GM12864 (cell line): ENCODE measurements at regions not wholly inside any gene's neighbourhood (a gene's known extent, or its start where the extent isn't known, plus 50 kb on each side); places are given as distances from the start of the nearest gene placed in this dataset.

Experiments used
- DNase-seq: peaks from one replicate; pipeline ENCODE4 v3.0.0-alpha.2; 2011; ENCODE audit warnings: low read depth
- H3K4me3 ChIP-seq: 2 replicates; pipeline ENCODE4 v1.5.1; 2011; ENCODE audit warnings: mild to moderate bottlenecking, low read depth, low read length, control low read depth
- TF ChIP-seq, protein P1 (sequence below): IDR thresholded peaks from 2 replicates; pipeline ENCODE4 v1.5.1; 2011; ENCODE audit warnings: low read depth, mild to moderate bottlenecking, moderate library complexity, low read length, control low read depth, inconsistent platforms; ENCODE audit errors: missing control alignments

DNA sequence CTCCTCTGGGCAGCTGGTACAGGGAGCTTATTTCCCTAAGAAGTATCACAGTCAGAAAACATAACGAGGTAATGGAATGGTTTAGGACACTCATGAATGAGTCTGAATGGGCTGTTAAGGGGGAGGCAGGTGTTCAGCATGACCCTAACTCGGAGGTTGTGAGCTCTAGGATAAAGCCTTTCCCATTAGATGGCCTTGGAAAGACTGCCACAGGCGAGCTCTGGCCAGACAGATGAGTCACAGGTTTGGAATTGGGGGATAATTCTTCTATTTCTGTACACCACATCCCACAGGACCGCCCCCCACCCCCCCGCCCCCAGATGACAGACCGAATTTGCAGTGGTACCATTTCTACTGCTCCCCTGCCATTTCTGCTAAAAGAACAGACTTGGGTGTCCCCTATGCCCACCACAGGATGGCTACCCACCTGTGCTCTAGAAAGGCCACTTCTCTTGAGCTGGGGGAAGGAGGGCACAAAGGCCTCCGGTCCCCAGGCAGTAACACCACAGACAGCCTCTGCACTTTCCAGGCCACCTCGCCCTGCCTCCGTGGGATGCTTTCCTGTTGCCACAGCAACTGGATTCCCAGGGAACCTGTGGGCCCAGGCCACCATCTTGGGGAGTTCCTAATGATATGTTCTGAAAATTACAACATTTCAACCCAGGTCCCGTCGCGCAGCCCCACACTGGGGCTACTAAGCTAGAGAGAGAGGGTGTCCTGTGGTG, 76.7 kb downstream of the TRIM29 start:
- TF ChIP-seq, protein P1, sequence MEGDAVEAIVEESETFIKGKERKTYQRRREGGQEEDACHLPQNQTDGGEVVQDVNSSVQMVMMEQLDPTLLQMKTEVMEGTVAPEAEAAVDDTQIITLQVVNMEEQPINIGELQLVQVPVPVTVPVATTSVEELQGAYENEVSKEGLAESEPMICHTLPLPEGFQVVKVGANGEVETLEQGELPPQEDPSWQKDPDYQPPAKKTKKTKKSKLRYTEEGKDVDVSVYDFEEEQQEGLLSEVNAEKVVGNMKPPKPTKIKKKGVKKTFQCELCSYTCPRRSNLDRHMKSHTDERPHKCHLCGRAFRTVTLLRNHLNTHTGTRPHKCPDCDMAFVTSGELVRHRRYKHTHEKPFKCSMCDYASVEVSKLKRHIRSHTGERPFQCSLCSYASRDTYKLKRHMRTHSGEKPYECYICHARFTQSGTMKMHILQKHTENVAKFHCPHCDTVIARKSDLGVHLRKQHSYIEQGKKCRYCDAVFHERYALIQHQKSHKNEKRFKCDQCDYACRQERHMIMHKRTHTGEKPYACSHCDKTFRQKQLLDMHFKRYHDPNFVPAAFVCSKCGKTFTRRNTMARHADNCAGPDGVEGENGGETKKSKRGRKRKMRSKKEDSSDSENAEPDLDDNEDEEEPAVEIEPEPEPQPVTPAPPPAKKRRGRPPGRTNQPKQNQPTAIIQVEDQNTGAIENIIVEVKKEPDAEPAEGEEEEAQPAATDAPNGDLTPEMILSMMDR: no peak
- DNase-seq: no peak
- H3K4me3 ChIP-seq: no peak overlapping the region

DNA sequence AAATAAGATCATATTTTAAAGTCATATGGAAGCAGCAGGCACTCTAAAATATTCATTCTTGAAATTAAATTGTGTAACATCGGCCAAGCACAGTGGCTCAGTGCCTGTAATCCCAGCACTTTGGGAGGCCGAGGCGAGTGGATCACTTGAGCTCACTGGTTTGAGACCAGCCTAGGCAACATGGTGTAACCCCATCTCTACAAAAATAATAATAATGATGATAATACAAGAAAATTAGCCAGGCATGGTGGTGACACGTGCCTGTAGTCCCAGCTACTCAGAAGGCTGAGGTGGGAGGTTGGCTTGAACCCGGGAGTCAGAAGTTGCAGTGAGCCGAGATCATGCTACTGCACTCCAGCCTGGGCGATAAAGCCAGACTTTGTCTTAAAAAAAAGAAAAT, 77.4 kb downstream of the TRIM29 start:
- TF ChIP-seq, protein P1: no peak
- DNase-seq: no peak
- no peak overlapping the region for H3K4me3 ChIP-seq

DNA sequence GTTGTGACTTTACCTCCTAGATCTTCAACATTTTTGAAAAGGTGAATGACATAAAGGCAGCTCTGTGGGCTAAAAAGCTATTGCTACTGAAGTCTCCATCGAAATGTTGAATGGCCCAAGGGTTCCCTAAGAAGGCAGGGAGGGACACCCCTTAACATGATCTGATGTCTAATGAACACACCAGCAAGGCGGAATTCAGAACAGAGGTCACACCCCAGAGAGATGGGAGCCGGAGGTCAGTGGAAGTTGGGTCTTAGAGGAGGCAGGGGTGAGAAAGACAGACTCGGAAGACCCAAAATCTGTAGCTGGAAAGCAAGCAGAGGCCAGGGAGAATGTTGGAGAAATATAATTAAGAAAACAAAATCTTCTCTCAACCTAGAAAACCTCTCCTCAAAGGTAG, 79.0 kb downstream of the TRIM29 start:
- H3K4me3 ChIP-seq: no peak overlapping the region
- DNase-seq: no peak
- TF ChIP-seq, protein P1: no peak

DNA sequence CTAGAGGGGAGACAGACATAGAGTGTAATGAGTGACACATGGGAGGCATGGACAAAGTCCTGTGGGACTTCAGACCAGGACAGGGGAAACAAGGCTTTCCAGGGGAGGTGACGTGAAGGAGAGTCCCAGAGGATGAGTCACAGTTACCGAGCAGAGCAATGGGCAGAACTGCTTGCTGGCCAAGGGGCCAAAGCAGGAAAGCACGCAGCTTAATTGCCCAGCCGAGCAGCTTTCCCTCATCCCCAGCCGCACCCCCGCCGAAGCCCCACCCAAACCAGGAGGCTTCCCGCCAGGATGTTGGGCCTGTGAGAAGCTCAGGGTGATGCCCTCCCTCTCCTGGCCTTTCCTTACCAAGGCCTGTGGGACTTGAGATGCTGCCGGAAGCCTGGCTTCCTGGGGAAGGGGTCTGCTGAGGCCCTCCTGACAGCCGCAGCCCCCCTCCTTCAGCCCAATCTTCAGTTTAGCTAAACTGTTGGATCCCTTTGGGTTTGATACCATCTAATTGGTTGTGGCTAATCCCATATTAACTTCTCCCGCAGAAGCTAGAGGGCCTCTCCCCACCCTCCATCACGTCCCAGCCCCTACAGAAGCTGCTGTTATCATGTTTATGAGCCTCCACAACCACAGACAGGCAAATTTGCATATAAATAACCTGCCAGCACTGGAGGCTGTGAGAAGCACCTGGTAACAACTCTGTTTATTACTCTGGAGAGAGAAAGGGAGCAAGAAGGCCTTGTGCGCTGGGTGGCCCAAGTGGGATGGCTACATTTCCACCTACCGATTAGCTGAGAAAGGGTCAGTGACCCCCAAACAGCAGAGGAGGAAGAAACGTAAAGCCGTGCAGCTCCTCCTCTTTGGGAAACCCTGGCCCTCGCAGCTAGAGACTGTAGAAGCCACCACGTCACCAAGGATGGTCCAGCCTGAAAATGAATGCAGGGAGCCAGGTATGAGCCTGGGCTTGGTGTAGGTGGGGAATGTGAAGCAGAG, 80.0 kb downstream of the TRIM29 start:
- DNase-seq: no peak
- TF ChIP-seq, protein P1: no peak
- H3K4me3 ChIP-seq: no peak overlapping the region

DNA sequence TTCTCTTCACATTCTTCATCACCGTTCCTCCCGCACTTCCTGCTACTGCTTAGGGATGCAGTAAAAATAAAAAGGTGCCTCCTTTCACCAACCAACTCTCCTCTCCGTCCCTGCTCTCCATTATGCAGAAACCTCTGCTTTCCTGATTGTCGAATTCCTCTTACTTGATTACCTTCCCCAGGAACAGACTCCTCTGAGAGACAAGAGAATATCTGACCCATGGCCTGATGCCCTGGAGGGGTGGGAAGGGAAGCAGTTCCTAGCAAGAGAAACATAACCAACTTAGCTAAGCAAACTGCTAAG, 80.9 kb downstream of the TRIM29 start:
- TF ChIP-seq, protein P1: no peak
- H3K4me3 ChIP-seq: no peak overlapping the region
- DNase-seq: no peak

DNA sequence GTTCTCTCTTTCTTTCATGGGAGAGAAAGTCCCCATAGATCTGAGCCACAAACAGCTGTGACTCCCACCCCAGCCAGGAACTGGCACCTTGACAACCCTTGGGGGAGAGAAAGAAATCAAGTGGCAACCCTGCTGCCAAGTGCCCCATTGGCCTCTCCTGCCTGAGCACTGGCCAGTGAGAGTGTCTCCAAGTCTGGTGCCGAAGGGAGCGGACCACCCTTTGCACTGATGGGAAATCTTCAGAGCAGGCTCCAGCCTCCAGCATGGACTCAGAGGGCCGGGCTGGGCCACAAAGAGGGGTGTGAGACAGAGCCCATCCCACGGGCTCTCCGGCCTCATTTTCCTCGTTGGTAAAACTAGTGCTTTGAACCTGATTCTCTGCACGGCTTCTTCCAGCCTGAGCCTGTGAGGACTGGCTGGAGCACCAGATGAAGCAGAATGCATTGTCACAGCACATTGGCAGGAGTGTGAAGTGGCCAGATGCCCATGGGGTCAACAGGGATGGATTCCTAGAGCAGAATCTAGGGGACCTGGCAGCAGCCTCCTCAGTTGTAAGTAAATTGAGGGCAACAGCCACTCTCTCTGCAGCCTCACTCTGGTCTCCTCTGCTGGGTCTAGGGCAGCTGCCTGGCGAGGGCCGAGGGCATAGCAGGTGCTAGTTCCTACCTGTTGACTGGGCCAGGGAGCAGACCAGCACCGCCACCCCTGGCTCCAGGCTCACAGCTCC, 81.4 kb downstream of the TRIM29 start:
- TF ChIP-seq, protein P1: no peak
- H3K4me3 ChIP-seq: no peak overlapping the region
- no peak for DNase-seq
